ENCODE measurements at regions not wholly inside any gene's neighbourhood (a gene's known extent, or its start where the extent isn't known, plus 50 kb on each side); places are given as distances from the start of the nearest gene placed in this dataset.

- no peak for TF ChIP-seq CTCF (IDR thresholded peaks at IDR 0.05)
- no peak for TF ChIP-seq POLR2A (IDR thresholded peaks at IDR 0.05)
- TF ChIP-seq EP300 (IDR thresholded peaks at IDR 0.05), result no peak
These were observed 126.5 kb downstream of the MRPL36 start for GRCh38 chr5:1673042-1673677.
